CD4-positive, CD25-positive, alpha-beta regulatory T cell (primary cell): ENCODE measurements at regions not wholly inside any gene's neighbourhood (a gene's known extent, or its start where the extent isn't known, plus 50 kb on each side); places are given as distances from the start of the nearest gene placed in this dataset.

Experiments
- ATAC-seq, 2 donors: fragments of 150-1000 bp; cut with Tn5 transposase; one replicate each; pipeline ENCODE4 v1.10.0; 2021; ENCODE audit warnings: low read depth in 2 of 2, moderate number of reproducible peaks in 2 of 2, moderate library complexity in 1 of 2
- DNase-seq, 3 donors: peaks; one replicate each; pipeline versions ENCODE4 v3.0.0 to v3.0.0-alpha.2; 2012 to 2022; ENCODE audit warnings: mixed read lengths in 1 of 3
- H3K27ac ChIP-seq: one replicate; pipeline ENCODE4 v1.7.0; 2013; ENCODE audit warnings: mild to moderate bottlenecking, low read length; ENCODE audit not compliant: insufficient read depth, poor library complexity, severe bottlenecking
- H3K27me3 ChIP-seq: one replicate; pipeline ENCODE4 v1.7.0; 2013; ENCODE audit warnings: low read length; ENCODE audit not compliant: control insufficient read depth, insufficient read depth
- H3K36me3 ChIP-seq: one replicate; pipeline ENCODE4 v1.7.0; 2013; ENCODE audit warnings: mild to moderate bottlenecking, low read length, moderate library complexity; ENCODE audit not compliant: control insufficient read depth, insufficient read depth
- H3K4me1 ChIP-seq: 2 replicates; pipeline ENCODE4 v1.7.0; 2013; ENCODE audit warnings: mild to moderate bottlenecking, low read length; ENCODE audit not compliant: insufficient read depth, control insufficient read depth, poor library complexity, severe bottlenecking
- H3K4me3 ChIP-seq: one replicate; pipeline ENCODE4 v1.7.0; 2013; ENCODE audit warnings: low read depth, mild to moderate bottlenecking, low read length, moderate library complexity
- H3K9me3 ChIP-seq, 2 experiments: 1 replicate in 1 of 2; 2 replicates in 1 of 2; pipeline ENCODE4 v1.7.0; 2013; ENCODE audit warnings: low read length in 2 of 2, mild to moderate bottlenecking in 1 of 2, moderate library complexity in 1 of 2; ENCODE audit not compliant: control insufficient read depth in 2 of 2
- H3K27ac Mint-ChIP-seq, 3 donors: one replicate each; pipeline ENCODE4 v1.8.0; 2020 to 2022; ENCODE audit warnings: mild to moderate bottlenecking in 3 of 3, mixed read lengths in 3 of 3, moderate library complexity in 2 of 3
- H3K27me3 Mint-ChIP-seq: one replicate; pipeline ENCODE4 v1.8.0; 2022; ENCODE audit warnings: mild to moderate bottlenecking, mixed read lengths
- H3K36me3 Mint-ChIP-seq: one replicate; pipeline ENCODE4 v1.8.0; 2020; ENCODE audit warnings: mixed read lengths
- H3K4me1 Mint-ChIP-seq, 4 donors: one replicate each; pipeline ENCODE4 v1.8.0; 2020 to 2022; ENCODE audit warnings: mixed read lengths in 4 of 4, mild to moderate bottlenecking in 1 of 4
- H3K4me3 Mint-ChIP-seq, 4 donors: one replicate each; pipeline ENCODE4 v1.8.0; 2020 to 2022; ENCODE audit warnings: mild to moderate bottlenecking in 4 of 4, mixed read lengths in 4 of 4, moderate library complexity in 3 of 4
- H3K9me3 Mint-ChIP-seq, 7 donors: one replicate each; pipeline ENCODE4 v1.8.0; 2020 to 2022; ENCODE audit warnings: mixed read lengths in 7 of 7, mild to moderate bottlenecking in 3 of 7, moderate library complexity in 2 of 7

GRCh38 chr12:41635626-41636364 is 447.7 kb downstream of the PDZRN4 start:
- Mint-ChIP-seq H3K4me3 (no peak overlapping the region), H3K27me3 (no peaks in the 10 kb centered on the region), H3K4me1 (no peaks in the 10 kb centered on the region), H3K27ac (no peak overlapping the region), H3K36me3 (no peaks in the 10 kb centered on the region), H3K9me3 (peaks cover 0 to 10% (median 2%) of the 10 kb centered on the region in 7 donors)
- Histone ChIP-seq H3K36me3 (no peaks in the 10 kb centered on the region), H3K4me1 (no peaks in the 10 kb centered on the region), H3K9me3 (no peaks in the 10 kb centered on the region), H3K27ac (no peak overlapping the region), H3K4me3 (no peak overlapping the region), H3K27me3 (no peaks in the 10 kb centered on the region)
- DNase-seq (no peak), ATAC-seq (no peak)

GRCh38 chr12:41634091-41634490 is 446.0 kb downstream of the PDZRN4 start:
- Histone ChIP-seq H3K27me3 (no peaks in the 10 kb centered on the region), H3K4me3 (no peak overlapping the region), H3K4me1 (no peaks in the 10 kb centered on the region), H3K36me3 (no peaks in the 10 kb centered on the region), H3K27ac (no peak overlapping the region), H3K9me3 (no peaks in the 10 kb centered on the region)
- H3K27me3 Mint-ChIP-seq = no peaks in the 10 kb centered on the region
- ATAC-seq (no peak), DNase-seq (no peak)
- no peak overlapping the region for H3K4me3 Mint-ChIP-seq
- no peaks in the 10 kb centered on the region for H3K36me3 Mint-ChIP-seq
- no peak overlapping the region for H3K27ac Mint-ChIP-seq
- H3K4me1 Mint-ChIP-seq = no peaks in the 10 kb centered on the region
- H3K9me3 Mint-ChIP-seq = peaks cover 0 to 10% (median 2%) of the 10 kb centered on the region in 7 donors

- Histone ChIP-seq H3K27me3 (no peaks in the 10 kb centered on the region), H3K36me3 (no peaks in the 10 kb centered on the region), H3K9me3 (no peaks in the 10 kb centered on the region), H3K27ac (no peak overlapping the region), H3K4me1 (no peaks in the 10 kb centered on the region), H3K4me3 (no peak overlapping the region)
- no peaks in the 10 kb centered on the region for H3K36me3 Mint-ChIP-seq
- peaks cover 1 to 12% (median 4%) of the 10 kb centered on the region in 7 donors for H3K9me3 Mint-ChIP-seq
- no peak for DNase-seq
- no peaks in the 10 kb centered on the region for H3K27me3 Mint-ChIP-seq
- no peak overlapping the region for H3K27ac Mint-ChIP-seq
- H3K4me3 Mint-ChIP-seq = no peak overlapping the region
- no peak for ATAC-seq
- no peaks in the 10 kb centered on the region for H3K4me1 Mint-ChIP-seq
Observed at GRCh38 chr12:41629611-41630010, 441.5 kb downstream of the PDZRN4 start.

- ATAC-seq (no peak), DNase-seq (no peak)
- no peaks in the 10 kb centered on the region for H3K4me1 ChIP-seq
- no peaks in the 10 kb centered on the region for H3K36me3 ChIP-seq
- peaks cover 1 to 12% (median 4%) of the 10 kb centered on the region in 7 donors for H3K9me3 Mint-ChIP-seq
- no peaks in the 10 kb centered on the region for H3K36me3 Mint-ChIP-seq
- H3K4me3 ChIP-seq = no peak overlapping the region
- no peaks in the 10 kb centered on the region for H3K9me3 ChIP-seq
- no peak overlapping the region for H3K27ac ChIP-seq
- no peak overlapping the region for H3K4me3 Mint-ChIP-seq
- H3K27me3 Mint-ChIP-seq = no peaks in the 10 kb centered on the region
- no peaks in the 10 kb centered on the region for H3K4me1 Mint-ChIP-seq
- H3K27ac Mint-ChIP-seq = no peak overlapping the region
- no peaks in the 10 kb centered on the region for H3K27me3 ChIP-seq
Observed at GRCh38 chr12:41627476-41627875, 439.4 kb downstream of the PDZRN4 start.

- H3K4me1 ChIP-seq = no peaks in the 10 kb centered on the region
- Mint-ChIP-seq H3K4me3 (no peak overlapping the region), H3K27ac (no peak overlapping the region), H3K36me3 (no peaks in the 10 kb centered on the region), H3K9me3 (peaks cover 0 to 12% (median 3%) of the 10 kb centered on the region in 7 donors), H3K27me3 (no peaks in the 10 kb centered on the region), H3K4me1 (no peaks in the 10 kb centered on the region)
- no peaks in the 10 kb centered on the region for H3K27me3 ChIP-seq
- H3K4me3 ChIP-seq = no peak overlapping the region
- H3K9me3 ChIP-seq = no peaks in the 10 kb centered on the region
- DNase-seq (no peak), ATAC-seq (no peak)
- no peaks in the 10 kb centered on the region for H3K36me3 ChIP-seq
- no peak overlapping the region for H3K27ac ChIP-seq
Observed at GRCh38 chr12:41624571-41624970, 436.5 kb downstream of the PDZRN4 start.
